Medulla oblongata (tissue), 1 donor: ENCODE measurements at regions not wholly inside any gene's neighbourhood (a gene's known extent, or its start where the extent isn't known, plus 50 kb on each side); places are given as distances from the start of the nearest gene placed in this dataset.

Experiments
- DNase-seq: peaks from one replicate; pipeline ENCODE4 v3.0.0-alpha.2; 2015; ENCODE audit errors: extremely low spot score

GRCh38 chr5:109468737-109469420 is 59.1 kb upstream of the PJA2 start:
- DNase-seq, result peak; percentile 98

GRCh38 chr5:109468288-109468676 is 58.5 kb upstream of the PJA2 start:
- DNase-seq, result no peak

- no peak for DNase-seq
These were observed 57.3 kb upstream of the PJA2 start for GRCh38 chr5:109467058-109467457.
